HG03378 (cell line): ENCODE measurements at regions not wholly inside any gene's neighbourhood (a gene's known extent, or its start where the extent isn't known, plus 50 kb on each side); places are given as distances from the start of the nearest gene placed in this dataset.
"Not testable (repeated sequence)": the region's sequence is repeated elsewhere in the genome, so short reads cannot be mapped to it uniquely, and the experiment has no call there.

Experiments
- ATAC-seq: cut with Tn5 transposase; IDR thresholded peaks from one replicate; pipeline ENCODE4 v1.9.1; 2021; ENCODE audit warnings: mild to moderate bottlenecking, moderate library complexity; ENCODE audit not compliant: unreplicated experiment

DNA sequence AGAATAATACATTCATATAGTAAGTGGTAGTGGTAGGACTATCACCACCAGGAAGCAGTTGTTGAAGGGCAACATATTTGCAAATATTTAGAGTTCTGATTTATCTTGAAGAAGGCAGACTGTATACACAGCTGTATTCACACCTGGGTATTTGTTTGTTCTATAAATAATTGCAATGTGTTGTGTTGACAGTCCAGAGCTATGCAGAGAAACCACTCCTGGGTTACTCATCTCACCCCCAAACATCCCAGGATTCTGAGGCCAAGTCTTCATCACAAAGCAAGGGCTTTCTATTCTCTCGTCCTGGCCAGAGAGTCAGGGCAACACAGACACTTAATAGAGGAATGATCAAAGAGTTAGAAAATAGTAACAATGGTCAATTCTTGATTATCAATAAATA is 102.1 kb upstream of the FAT3 start:
- ATAC-seq = no peak

GRCh38 chr11:92111287-92111686 is 113.3 kb upstream of the FAT3 start:
- no peak for ATAC-seq

- ATAC-seq = no peak
These were observed 115.2 kb upstream of the FAT3 start for GRCh38 chr11:92109466-92109865.

- no peak for ATAC-seq
These were observed 117.3 kb upstream of the FAT3 start for GRCh38 chr11:92107331-92107730.

DNA sequence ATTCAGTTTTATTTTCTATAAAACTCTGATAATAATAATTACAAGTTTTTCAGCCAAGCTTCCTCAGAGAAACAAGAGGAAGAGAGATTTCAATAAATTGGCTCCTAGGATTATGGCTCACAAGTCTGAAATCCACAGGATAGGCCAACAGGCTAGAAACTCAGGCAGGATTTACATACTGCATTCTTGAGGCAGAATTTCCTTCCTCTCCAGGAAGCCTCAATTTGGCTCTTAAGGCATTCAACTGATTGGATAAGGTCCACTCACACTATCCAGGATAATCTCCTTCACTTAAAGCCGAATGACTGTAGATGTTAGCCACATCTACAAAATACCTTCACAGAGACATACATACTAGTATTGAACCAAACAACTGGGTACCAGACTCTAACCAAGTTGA is 120.3 kb upstream of the FAT3 start:
- no peak for ATAC-seq

GRCh38 chr11:92101920-92102319 is 122.7 kb upstream of the FAT3 start:
- ATAC-seq = no peak

DNA sequence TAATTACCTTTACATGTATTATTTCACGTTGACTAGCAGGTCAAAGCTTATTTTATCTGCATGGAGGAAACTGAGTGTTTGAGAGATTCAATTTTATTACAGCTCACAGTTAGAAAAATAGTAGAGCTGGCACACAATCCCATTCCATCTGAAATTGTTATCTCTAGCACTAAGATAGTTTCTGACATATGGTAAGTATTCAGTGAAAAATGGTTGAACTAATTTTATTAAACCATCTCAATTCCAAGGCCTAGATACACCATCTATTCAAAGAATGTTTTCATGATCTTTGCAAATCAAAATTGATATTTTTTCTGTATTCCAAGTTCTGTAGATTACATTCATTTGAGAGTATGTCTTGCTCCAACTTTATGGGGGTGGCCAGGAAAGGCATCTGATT is 125.4 kb upstream of the FAT3 start:
- no peak for ATAC-seq

DNA sequence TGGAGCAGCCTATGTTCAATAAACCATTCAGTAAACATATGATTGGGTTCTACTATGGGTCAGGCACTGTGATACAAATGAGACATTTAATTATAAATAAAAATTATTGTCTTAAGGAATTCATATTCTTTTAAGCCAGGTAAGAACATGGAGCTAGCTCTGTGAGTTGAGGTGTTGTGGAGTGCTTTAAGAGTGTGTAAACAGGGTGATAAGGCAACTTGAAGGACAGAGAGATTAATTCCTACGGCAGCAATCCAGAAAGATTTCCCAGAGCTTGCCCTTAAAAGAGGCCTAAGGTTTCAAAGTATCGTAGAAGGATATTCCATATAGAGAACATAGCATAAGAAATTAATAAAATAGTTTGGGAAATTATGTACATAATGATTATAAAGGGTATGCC is 126.4 kb upstream of the FAT3 start:
- ATAC-seq = no peak

DNA sequence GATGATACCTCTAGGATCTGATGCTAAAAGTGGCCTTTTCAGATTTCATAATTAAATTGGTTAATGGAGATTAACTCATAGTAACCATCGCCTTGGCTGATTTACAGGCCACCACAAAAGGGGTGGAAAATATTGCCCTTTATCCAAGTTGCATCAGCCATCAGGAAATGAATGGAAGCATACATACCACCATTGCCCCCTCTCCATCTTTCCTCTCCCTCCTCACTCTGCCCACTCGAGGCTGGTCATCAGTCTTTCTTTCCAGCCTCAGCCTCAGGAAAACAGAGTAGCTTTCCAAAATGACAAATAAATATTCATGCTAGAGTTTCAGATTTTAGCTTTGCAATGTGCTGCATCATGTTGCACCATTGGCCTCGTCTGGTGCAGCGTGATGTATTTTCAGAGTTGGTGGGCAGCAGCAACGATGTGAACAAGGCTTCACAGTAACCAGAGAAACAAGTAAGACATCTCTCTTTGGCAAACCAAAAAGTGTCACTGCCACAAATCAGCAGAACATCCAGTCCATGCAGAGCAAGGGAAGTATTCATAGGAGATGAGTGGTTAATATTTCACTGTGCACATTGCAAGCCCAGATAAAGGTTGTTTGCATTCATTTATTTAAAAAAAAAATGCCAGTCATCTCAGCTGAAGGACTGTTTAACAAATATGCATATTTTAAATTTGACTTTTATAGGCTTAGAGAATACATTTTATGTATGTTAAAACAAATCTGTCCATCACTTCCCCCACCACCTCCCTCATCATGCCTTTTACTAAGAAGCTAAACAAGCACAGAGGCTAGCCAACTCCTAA is 136.7 kb upstream of the FAT3 start:
- ATAC-seq = no peak

- ATAC-seq = no peak
These were observed 141.5 kb upstream of the FAT3 start for GRCh38 chr11:92083123-92083522.

DNA sequence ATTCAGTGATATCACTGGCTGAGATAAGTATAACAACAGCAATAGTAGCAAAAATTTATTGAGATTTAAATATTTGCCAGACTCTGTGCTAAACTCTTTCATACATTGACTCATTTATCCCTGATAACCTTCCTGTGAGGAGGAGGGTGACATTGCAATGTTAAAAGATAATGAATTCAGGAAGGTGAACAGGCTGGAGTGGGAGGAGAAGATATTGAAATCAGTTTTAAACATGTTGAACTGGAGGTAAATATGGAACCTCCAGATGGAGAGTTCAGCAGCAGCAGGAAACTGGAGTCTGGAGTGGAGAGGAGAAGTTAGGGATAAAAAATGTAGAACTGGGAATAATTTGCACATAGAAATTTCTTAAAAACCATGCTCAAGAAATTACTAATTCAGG is 142.0 kb upstream of the FAT3 start:
- ATAC-seq = no peak

- ATAC-seq = not testable (repeated sequence)
These were observed 150.1 kb upstream of the FAT3 start for GRCh38 chr11:92074498-92074897.

GRCh38 chr11:92071660-92072059 is 153.0 kb upstream of the FAT3 start:
- ATAC-seq = no peak

DNA sequence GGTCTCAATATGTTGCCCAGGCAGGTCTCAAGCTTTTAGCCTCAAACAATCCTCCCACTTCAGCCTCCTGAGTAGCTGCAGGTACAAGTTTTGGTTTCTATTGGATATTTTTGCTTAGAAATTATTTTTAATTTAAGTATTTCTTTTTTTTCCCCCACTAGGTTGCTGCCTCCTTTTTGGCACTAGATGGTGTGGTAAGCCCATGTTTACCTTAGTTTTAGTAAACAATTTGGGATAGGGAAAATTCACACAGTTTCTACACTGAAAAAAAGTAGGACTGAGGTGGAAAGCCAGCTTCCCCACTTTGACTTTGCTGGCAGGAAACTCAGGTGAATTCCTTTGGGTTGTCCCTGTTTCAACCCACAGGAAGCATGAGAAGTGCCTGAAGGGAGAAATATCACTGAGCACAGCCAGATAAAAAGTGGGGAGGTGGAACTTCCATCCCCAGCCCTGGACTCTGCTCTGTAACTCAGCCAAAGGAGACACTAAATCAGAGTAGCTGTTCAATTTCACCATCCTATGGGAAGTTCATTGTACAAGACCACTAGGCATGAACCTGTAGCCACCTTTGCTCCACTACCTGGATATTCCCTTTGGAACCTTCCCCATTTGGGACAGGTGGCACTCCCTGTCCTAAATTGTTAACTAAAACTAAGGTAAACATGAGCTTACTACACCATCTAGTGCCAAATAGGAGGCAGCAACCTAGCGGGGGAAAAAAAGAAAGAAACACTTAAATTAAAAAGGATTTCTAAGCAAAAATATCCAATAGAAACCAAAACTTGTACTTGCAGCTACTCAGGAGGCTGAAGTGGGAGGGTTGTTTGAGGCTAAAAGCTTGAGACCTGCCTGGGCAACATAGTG is 154.4 kb upstream of the FAT3 start:
- ATAC-seq = no peak

GRCh38 chr11:92067016-92067415 is 157.6 kb upstream of the FAT3 start:
- ATAC-seq = no peak

DNA sequence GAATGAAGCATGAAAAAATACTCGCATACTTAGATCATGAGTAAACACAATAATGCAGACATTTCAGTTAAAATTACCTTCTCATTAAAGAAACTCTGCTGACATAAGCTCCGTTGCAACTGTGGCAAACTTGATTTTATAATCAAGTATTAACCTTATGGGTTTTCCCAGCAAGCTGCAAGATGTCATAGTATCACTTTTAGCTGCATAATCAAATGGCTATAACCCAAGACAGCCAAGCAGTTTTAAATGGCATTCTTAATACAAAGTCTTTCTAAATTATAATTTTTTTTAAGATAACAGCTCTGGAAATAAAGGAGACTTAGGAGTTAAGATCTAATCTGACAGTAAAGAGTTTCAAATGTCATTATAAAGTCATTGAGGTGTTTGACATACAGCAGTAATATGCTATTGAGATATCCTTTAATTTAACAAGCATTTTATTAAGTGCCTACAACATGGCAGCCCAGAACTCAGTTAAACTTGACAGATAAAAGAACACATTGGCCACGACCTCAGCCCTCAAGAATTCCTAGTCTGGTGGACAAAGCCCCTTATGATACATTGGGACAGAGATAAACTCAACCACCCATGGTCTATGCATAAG is 163.1 kb upstream of the FAT3 start:
- no peak for ATAC-seq

- no peak for ATAC-seq
These were observed 166.7 kb upstream of the FAT3 start for GRCh38 chr11:92057849-92058442.

- no peak for ATAC-seq
These were observed 171.4 kb upstream of the FAT3 start for GRCh38 chr11:92053216-92053615.

DNA sequence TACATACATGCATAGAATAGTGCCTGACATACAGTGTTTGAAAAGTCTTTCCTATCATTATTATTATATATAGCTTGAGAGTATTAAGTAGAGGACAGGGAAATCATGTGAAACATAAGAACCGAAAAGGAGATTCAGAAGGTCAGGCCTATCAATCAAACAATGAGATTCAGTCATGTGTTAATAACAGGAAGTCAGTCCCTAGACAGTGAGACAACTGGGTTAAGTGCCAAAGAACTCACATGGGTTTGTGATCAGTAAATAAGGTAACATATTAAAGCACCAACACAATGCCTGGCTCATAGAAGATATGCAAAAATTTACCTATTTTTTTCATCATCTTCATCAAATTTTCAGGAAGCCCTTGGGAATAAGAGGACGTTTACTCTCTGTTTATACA is 174.3 kb upstream of the FAT3 start:
- no peak for ATAC-seq

GRCh38 chr11:92048415-92048814 is 176.2 kb upstream of the FAT3 start:
- no peak for ATAC-seq

DNA sequence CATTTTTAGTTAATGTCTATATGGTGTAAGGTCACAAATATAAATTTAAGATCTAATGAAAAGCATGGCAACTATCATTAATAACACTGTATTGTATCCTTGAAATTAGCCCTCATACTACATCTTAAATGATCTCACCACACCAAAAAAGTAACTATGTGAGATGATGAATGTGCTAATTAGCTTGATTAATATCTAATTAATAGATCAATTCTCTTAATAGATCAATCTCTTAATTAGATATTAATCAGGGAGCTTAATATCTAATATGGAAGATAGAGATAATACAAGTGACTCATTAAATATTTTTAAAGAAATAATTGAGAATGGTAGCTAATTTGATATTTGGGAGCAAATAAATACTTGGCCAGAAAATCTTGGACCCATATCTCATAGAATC is 178.5 kb upstream of the FAT3 start:
- no peak for ATAC-seq
